Heart right ventricle (tissue), 16 donors: ENCODE measurements at regions not wholly inside any gene's neighbourhood (a gene's known extent, or its start where the extent isn't known, plus 50 kb on each side); places are given as distances from the start of the nearest gene placed in this dataset.

Source experiments
- ATAC-seq, 8 donors: fragments of 200-7000 bp; cut with Tn5 transposase; one replicate each; pipeline ENCODE4 v1.9.1; 2020; ENCODE audit warnings: mild to moderate bottlenecking in 8 of 8, moderate library complexity in 8 of 8, moderate number of reproducible peaks in 1 of 8
- DNase-seq, 2 donors: peaks; one replicate each; pipeline ENCODE4 v3.0.0-alpha.2; 2020
- H3K27ac ChIP-seq, 10 donors: fragments of 200-600 bp; sonication (generic) in 2 of 10; one replicate each; pipeline versions ENCODE4 v1.5.0 to v1.8.0; 2020 to 2022; ENCODE audit warnings: mild to moderate bottlenecking in 3 of 10
- H3K27me3 ChIP-seq, 7 donors: fragments of 200-600 bp; one replicate each; pipeline ENCODE4 v1.8.0; 2021 to 2022; ENCODE audit warnings: mild to moderate bottlenecking in 2 of 7
- H3K36me3 ChIP-seq, 9 donors: fragments of 200-600 bp; sonication (generic) in 1 of 9; one replicate each; pipeline versions ENCODE4 v1.5.0 to v1.8.0; 2020 to 2022; ENCODE audit warnings: mild to moderate bottlenecking in 2 of 9
- H3K4me1 ChIP-seq, 9 donors: fragments of 200-600 bp; sonication (generic) in 1 of 9; one replicate each; pipeline versions ENCODE4 v1.5.0 to v1.8.0; 2020 to 2022; ENCODE audit warnings: mild to moderate bottlenecking in 4 of 9
- H3K4me3 ChIP-seq, 10 donors: fragments of 200-600 bp; sonication (generic) in 2 of 10; one replicate each; pipeline versions ENCODE4 v1.5.0 to v1.8.0; 2020 to 2022; ENCODE audit warnings: mild to moderate bottlenecking in 7 of 10, moderate library complexity in 2 of 10
- H3K9me3 ChIP-seq, 11 donors: fragments of 200-600 bp in 10 of 11; sonication (generic) in 2 of 11; one replicate each; pipeline versions ENCODE4 v1.5.0 to v1.8.0; 2013 to 2022; ENCODE audit warnings: mild to moderate bottlenecking in 2 of 11, control low read depth in 1 of 11, moderate library complexity in 1 of 11
- WGBS, 2 donors: extraction: QIAGEN DNeasy Blood & Tissue Kit; methylation state at CpG; one replicate each; pipeline ENCODE4 v1.1.7; 2013; ENCODE audit warnings: inconsistent platforms in 1 of 2; 5-methylcytosine and 5-hydroxymethylcytosine counted together
- intact Hi-C, 10 donors: fragments of 100-400 bp; cut with DNase I; formaldehyde crosslinking; loops; one replicate each; pipeline versions ENCODE4 v1.11.1 to v1.14.2; 2022
- TF ChIP-seq, protein P1 (sequence below), 9 donors: fragments of 200-600 bp; sonication (generic) in 2 of 9; IDR thresholded peaks; one replicate each; pipeline versions ENCODE4 v1.5.0 to v1.8.0; 2021 to 2022; ENCODE audit warnings: antibody characterized with exemption in 9 of 9, mild to moderate bottlenecking in 5 of 9, moderate library complexity in 1 of 9
- donor health status: Arrhythmogenic right ventricular cardiomyopathy.
- donor health status: ischemic (EF 13 %, LVEDD 7.1; RV severe dilation, severe dysfunction).
- donor health status: healthy with polysubstance abuse.
- donor health status: DM: no; HTN: yes; CAD: no.
- donor health status: DM: no; HTN: no; CAD: no.
- donor health status: ischemic (EF 25% LVEDD 6.9; RV normal size, moderate dysfunction).
- donor health status: ischemic (EF 25% LVEDD 5.7; RV mildly dilated, moderate dysfunction).
- donor health status: healthy.
- donor health status: DM: yes; HTN: yes; CAD: no.
- donor health status: Ischemic cardiomyopathy.
- donor health status: ischemic (EF 35%, LVEDD 5.7; RV mildly dilated, moderate dysfunction).
- donor health status: nonischemic (EF 11% LVEDD 7.7; RV severe dilation, severe dysfunction).
- donor health status: DM: yes; HTN: yes; CAD: no.
- donor health status: PGD.
- donor health status: ischemic (EF 29% LVEDD 5.4; RV normal size, mild dysfunction).
- donor health status: nonischemic (EF 23%, LVEDD 6.1; RV moderate dilation, normal function).

GRCh38 chr3:72087420-72087819, 302.5 kb upstream of the PROK2 start:
- Histone ChIP-seq H3K27ac (no peak overlapping the region), H3K4me1 (peaks cover 0 to 25% (median 0%) of the 10 kb centered on the region in 9 donors), H3K27me3 (no peaks in the 10 kb centered on the region), H3K4me3 (no peak overlapping the region), H3K9me3 (no peaks in the 10 kb centered on the region), H3K36me3 (no peaks in the 10 kb centered on the region)
- 98 to 100% methylated on average over 10 of the region's 10 CpGs for WGBS, 2 donors
- ATAC-seq (peak in 1 of 8 donors; percentile 29), DNase-seq (no peak)
- TF ChIP-seq, protein P1, sequence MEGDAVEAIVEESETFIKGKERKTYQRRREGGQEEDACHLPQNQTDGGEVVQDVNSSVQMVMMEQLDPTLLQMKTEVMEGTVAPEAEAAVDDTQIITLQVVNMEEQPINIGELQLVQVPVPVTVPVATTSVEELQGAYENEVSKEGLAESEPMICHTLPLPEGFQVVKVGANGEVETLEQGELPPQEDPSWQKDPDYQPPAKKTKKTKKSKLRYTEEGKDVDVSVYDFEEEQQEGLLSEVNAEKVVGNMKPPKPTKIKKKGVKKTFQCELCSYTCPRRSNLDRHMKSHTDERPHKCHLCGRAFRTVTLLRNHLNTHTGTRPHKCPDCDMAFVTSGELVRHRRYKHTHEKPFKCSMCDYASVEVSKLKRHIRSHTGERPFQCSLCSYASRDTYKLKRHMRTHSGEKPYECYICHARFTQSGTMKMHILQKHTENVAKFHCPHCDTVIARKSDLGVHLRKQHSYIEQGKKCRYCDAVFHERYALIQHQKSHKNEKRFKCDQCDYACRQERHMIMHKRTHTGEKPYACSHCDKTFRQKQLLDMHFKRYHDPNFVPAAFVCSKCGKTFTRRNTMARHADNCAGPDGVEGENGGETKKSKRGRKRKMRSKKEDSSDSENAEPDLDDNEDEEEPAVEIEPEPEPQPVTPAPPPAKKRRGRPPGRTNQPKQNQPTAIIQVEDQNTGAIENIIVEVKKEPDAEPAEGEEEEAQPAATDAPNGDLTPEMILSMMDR (IDR thresholded peaks at IDR 0.05), result no peak
- intact Hi-C loops, result no loop called here

- no peak overlapping the region for H3K4me3 ChIP-seq
- no peaks in the 10 kb centered on the region for H3K36me3 ChIP-seq
- WGBS, 2 donors, result 85 to 91% methylated on average over 11 of the region's 11 CpGs
- DNase-seq (no peak), ATAC-seq (no peak)
- TF ChIP-seq, protein P1 (IDR thresholded peaks at IDR 0.05), result no peak
- no peaks in the 10 kb centered on the region for H3K9me3 ChIP-seq
- no peaks in the 10 kb centered on the region for H3K27me3 ChIP-seq
- H3K27ac ChIP-seq, result peak overlapping the region in 1 of 10 donors; percentile 29
- intact Hi-C loops, result no loop called here
- H3K4me1 ChIP-seq, result peaks cover 0 to 32% (median 0%) of the 10 kb centered on the region in 9 donors
Measured at GRCh38 chr3:72086743-72087087, 301.8 kb upstream of the PROK2 start.

- Histone ChIP-seq H3K4me1 (peaks cover 0 to 37% (median 0%) of the 10 kb centered on the region in 9 donors), H3K27me3 (no peaks in the 10 kb centered on the region), H3K27ac (peak overlapping the region in 1 of 10 donors; percentile 29), H3K9me3 (no peaks in the 10 kb centered on the region), H3K36me3 (no peaks in the 10 kb centered on the region), H3K4me3 (no peak overlapping the region)
- 65 to 72% methylated on average over 5 of the region's 5 CpGs for WGBS, 2 donors
- no peak for DNase-seq
- intact Hi-C loops, result no loop called here
- TF ChIP-seq, protein P1 (IDR thresholded peaks at IDR 0.05), result no peak
- ATAC-seq, result peak in 4 of 8 donors; percentile 41 to 68 (median 57)
Measured at GRCh38 chr3:72086042-72086742, 301.2 kb upstream of the PROK2 start.

GRCh38 chr3:72085036-72085435, 300.1 kb upstream of the PROK2 start:
- Histone ChIP-seq H3K36me3 (no peaks in the 10 kb centered on the region), H3K27ac (no peak overlapping the region), H3K4me1 (peaks cover 0 to 47% (median 0%) of the 10 kb centered on the region in 9 donors), H3K4me3 (no peak overlapping the region), H3K27me3 (no peaks in the 10 kb centered on the region), H3K9me3 (no peaks in the 10 kb centered on the region)
- TF ChIP-seq, protein P1 (IDR thresholded peaks at IDR 0.05), result no peak
- DNase-seq, result no peak
- 95 to 97% methylated on average over 6 of the region's 6 CpGs for WGBS, 2 donors
- intact Hi-C loops, result no loop called here
- no peak for ATAC-seq
